HepG2 (cell line): ENCODE measurements at regions not wholly inside any gene's neighbourhood (a gene's known extent, or its start where the extent isn't known, plus 50 kb on each side); places are given as distances from the start of the nearest gene placed in this dataset.

Experiments used
- ATAC-seq: fragments of 200-7000 bp; cut with Tn5 transposase; 3 replicates; pipeline ENCODE4 v1.9.1; 2020; ENCODE audit warnings: mild to moderate bottlenecking, moderate library complexity
- BruUV-seq: library from RNA; stranded (reverse); fragments of 400-500 nt; replicated peaks from 2 replicates; lab custom pipeline; 2021; lab: Mats Ljungman, UMichigan
- CTCF ChIA-PET: fragments of 300-600 bp; formaldehyde crosslinking; extraction: SDS; loops from one replicate; lab custom pipeline; 2021; ENCODE audit warnings: low total read pairs, inconsistent platforms, low intra/inter-chr PET ratio; lab: Yijun Ruan, JAX
- POLR2A ChIA-PET: fragments of 350-600 bp; sonication (Branson Sonifier 250); formaldehyde crosslinking; loops from one replicate; lab custom pipeline; 2020; ENCODE audit warnings: antibody characterized with exemption, inconsistent platforms; lab: Yijun Ruan, JAX
- DNase-seq: peaks from one replicate; pipeline ENCODE4 v3.0.0-alpha.2; 2015; ENCODE audit warnings: low spot score
- FAIRE-seq: peaks from 3 replicates; lab custom pipeline; 2011; peaks lifted over from hg19 to GRCh38; lab: Jason Lieb, UNC
- H2AFZ ChIP-seq: one replicate; pipeline ENCODE4 v1.6.1; 2011; ENCODE audit warnings: low read length, inconsistent platforms
- H3K27ac ChIP-seq: fragments of 300-600 bp; 3 replicates; pipeline ENCODE4 v1.8.0; 2011; ENCODE audit warnings: mixed run types, mild to moderate bottlenecking, mixed read lengths, low read length, inconsistent platforms; ENCODE audit not compliant: insufficient read depth; ENCODE audit errors: extremely low read length
- H3K27me3 ChIP-seq, 2 experiments: fragments of 200-600 bp in 1 of 2; 2 replicates in 1 of 2; 3 replicates in 1 of 2; pipeline versions ENCODE4 v1.6.0 to v1.8.0; 2011; ENCODE audit warnings: low read length in 2 of 2, mild to moderate bottlenecking in 2 of 2, moderate library complexity in 2 of 2, inconsistent platforms in 1 of 2; ENCODE audit not compliant: insufficient read depth in 2 of 2, control insufficient read depth in 1 of 2
- H3K36me3 ChIP-seq, 2 experiments: fragments of 200-600 bp in 1 of 2; replicated peaks in 1 of 2; 2 replicates in 1 of 2; 3 replicates in 1 of 2; pipeline versions ENCODE4 v1.5.1 to v1.8.0; 2011; ENCODE audit warnings: low read length in 2 of 2, inconsistent platforms in 1 of 2; ENCODE audit not compliant: insufficient read depth in 2 of 2, control insufficient read depth in 1 of 2
- H3K4me1 ChIP-seq: 2 replicates; pipeline ENCODE4 v1.5.1; 2012; ENCODE audit warnings: low read length, inconsistent platforms; ENCODE audit not compliant: insufficient read depth
- H3K4me2 ChIP-seq: 2 replicates; pipeline ENCODE4 v1.6.0; 2011; ENCODE audit warnings: low read depth, low read length, inconsistent platforms
- H3K4me3 ChIP-seq, 3 experiments: fragments of 200-600 bp in 1 of 3; sonication (generic), shearing (Covaris generic) in 1 of 3; replicated peaks in 1 of 3; 2 replicates each; pipeline ENCODE4 v1.5.1; 2011 to 2016; ENCODE audit warnings: low read length in 3 of 3, inconsistent platforms in 2 of 3, low read depth in 2 of 3, mild to moderate bottlenecking in 2 of 3, control low read depth in 1 of 3, mixed read lengths in 1 of 3; ENCODE audit not compliant: insufficient read depth in 1 of 3
- H3K79me2 ChIP-seq: one replicate; pipeline ENCODE4 v1.6.1; 2011; ENCODE audit warnings: low read length, inconsistent platforms; ENCODE audit not compliant: insufficient read depth
- H3K9ac ChIP-seq: 2 replicates; pipeline ENCODE4 v1.6.0; 2011; ENCODE audit warnings: mild to moderate bottlenecking, low read depth, low read length, inconsistent platforms; ENCODE audit not compliant: insufficient read depth
- H3K9me3 ChIP-seq: 2 replicates; pipeline ENCODE4 v1.5.1; 2012; ENCODE audit warnings: mild to moderate bottlenecking, low read length
- H4K20me1 ChIP-seq: 2 replicates; pipeline ENCODE4 v1.6.0; 2011; ENCODE audit warnings: inconsistent platforms, mild to moderate bottlenecking, low read length, moderate library complexity; ENCODE audit not compliant: insufficient read depth
- AGO1 ChIP-seq: fragments of 200-400 bp; formaldehyde crosslinking; IDR thresholded peaks from 2 replicates; pipeline ENCODE4 v1.6.1; 2017; ENCODE audit warnings: mild to moderate bottlenecking, low read depth, low read length, moderate library complexity; ENCODE audit not compliant: poor library complexity, severe bottlenecking
- GLI4 ChIP-seq: sonication (generic); formaldehyde crosslinking; IDR thresholded peaks from 2 replicates; pipeline ENCODE4 v1.5.1; 2020; ENCODE audit warnings: missing genetic modification reagents, mild to moderate bottlenecking, moderate library complexity, borderline replicate concordance
- GZF1 ChIP-seq: sonication (generic); formaldehyde crosslinking; IDR thresholded peaks from 2 replicates; pipeline ENCODE4 v1.5.1; 2020; ENCODE audit warnings: mild to moderate bottlenecking, missing genetic modification reagents
- JARID2 ChIP-seq: sonication (generic); formaldehyde crosslinking; IDR thresholded peaks from 2 replicates; pipeline ENCODE4 v1.8.1; 2023; ENCODE audit warnings: missing genetic modification reagents, inconsistent platforms; ENCODE audit not compliant: insufficient replicate concordance
- LCORL ChIP-seq, 2 experiments: fragments of 450-650 bp in 1 of 2; sonication (generic) in 1 of 2; formaldehyde crosslinking in 1 of 2; IDR thresholded peaks; 2 replicates each; pipeline versions ENCODE4 v1.5.0 to v1.6.1; 2017 to 2020; ENCODE audit warnings: antibody characterized with exemption in 1 of 2, missing genetic modification reagents in 1 of 2
- NFATC3 ChIP-seq: sonication (generic); formaldehyde crosslinking; IDR thresholded peaks from 2 replicates; pipeline ENCODE4 v1.5.1; 2020; ENCODE audit warnings: mild to moderate bottlenecking, missing genetic modification reagents
- PRMT3 ChIP-seq: sonication (generic); formaldehyde crosslinking; IDR thresholded peaks from 2 replicates; pipeline ENCODE4 v1.8.1; 2022; ENCODE audit warnings: low read depth, mild to moderate bottlenecking, moderate library complexity, missing genetic modification reagents, borderline replicate concordance
- RORA ChIP-seq: sonication (generic); formaldehyde crosslinking; IDR thresholded peaks from 2 replicates; pipeline ENCODE4 v1.5.0; 2020; ENCODE audit warnings: mild to moderate bottlenecking, missing genetic modification reagents, moderate library complexity
- SMC3 ChIP-seq: IDR thresholded peaks from 2 replicates; pipeline ENCODE4 v1.6.1; 2011; ENCODE audit warnings: low read length, improper control_type of control experiment
- SP5 ChIP-seq: IDR thresholded peaks from 2 replicates; pipeline ENCODE4 v1.6.1; 2016; ENCODE audit warnings: low read depth, borderline replicate concordance
- SYNCRIP ChIP-seq: fragments of 200-400 bp; formaldehyde crosslinking; IDR thresholded peaks from 2 replicates; pipeline ENCODE4 v1.6.1; 2018; ENCODE audit warnings: mild to moderate bottlenecking, low read depth, low read length; ENCODE audit not compliant: insufficient read depth
- TBX2 ChIP-seq: sonication (generic); formaldehyde crosslinking; IDR thresholded peaks from 2 replicates; pipeline ENCODE4 v1.5.0; 2020; ENCODE audit warnings: missing genetic modification reagents, mild to moderate bottlenecking, borderline replicate concordance
- ZFP62 ChIP-seq: sonication (generic); formaldehyde crosslinking; IDR thresholded peaks from 2 replicates; pipeline ENCODE4 v1.4.0; 2020; ENCODE audit warnings: missing genetic modification reagents
- ZNF326 ChIP-seq: sonication (generic); formaldehyde crosslinking; IDR thresholded peaks from 2 replicates; pipeline ENCODE4 v1.4.0; 2020; ENCODE audit warnings: missing genetic modification reagents, borderline replicate concordance
- ZNF556 ChIP-seq: sonication (generic); formaldehyde crosslinking; IDR thresholded peaks from 2 replicates; pipeline ENCODE4 v1.4.0; 2020; ENCODE audit warnings: mild to moderate bottlenecking, missing genetic modification reagents, borderline replicate concordance
- ZNF570 ChIP-seq: sonication (generic); formaldehyde crosslinking; IDR thresholded peaks from 2 replicates; pipeline ENCODE4 v1.4.0; 2020; ENCODE audit warnings: mild to moderate bottlenecking, missing genetic modification reagents, borderline replicate concordance
- ZNF660 ChIP-seq: sonication (generic); formaldehyde crosslinking; IDR thresholded peaks from 2 replicates; pipeline ENCODE4 v1.5.1; 2020; ENCODE audit warnings: mild to moderate bottlenecking, low read depth, missing genetic modification reagents, borderline replicate concordance
- ZSCAN9 ChIP-seq: IDR thresholded peaks from 2 replicates; pipeline ENCODE4 v1.6.1; 2016; ENCODE audit warnings: borderline replicate concordance
- WGBS: methylation state at CpG from one replicate; pipeline ENCODE4 v1.1.6; 2017; ENCODE audit warnings: low lambda C conversion rate; 5-methylcytosine and 5-hydroxymethylcytosine counted together
- in situ Hi-C: cut with HindIII; loops from 2 replicates; pipeline ENCODE4 v1.10.0; 2017; ENCODE audit warnings: low pct_unique_long_range_greater_than_20kb; ENCODE audit not compliant: extremely low pct_ligation_motif_present
- intact Hi-C: fragments of 100-400 bp; cut with micrococcal nuclease; formaldehyde crosslinking; loops from one replicate; pipeline ENCODE4 v1.10.0; 2022; ENCODE audit not compliant: unreplicated experiment
- TF ChIP-seq, protein P1 (sequence below): fragments of 450-650 bp; IDR thresholded peaks from 2 replicates; pipeline ENCODE4 v1.6.1; 2017; ENCODE audit warnings: mild to moderate bottlenecking

DNA sequence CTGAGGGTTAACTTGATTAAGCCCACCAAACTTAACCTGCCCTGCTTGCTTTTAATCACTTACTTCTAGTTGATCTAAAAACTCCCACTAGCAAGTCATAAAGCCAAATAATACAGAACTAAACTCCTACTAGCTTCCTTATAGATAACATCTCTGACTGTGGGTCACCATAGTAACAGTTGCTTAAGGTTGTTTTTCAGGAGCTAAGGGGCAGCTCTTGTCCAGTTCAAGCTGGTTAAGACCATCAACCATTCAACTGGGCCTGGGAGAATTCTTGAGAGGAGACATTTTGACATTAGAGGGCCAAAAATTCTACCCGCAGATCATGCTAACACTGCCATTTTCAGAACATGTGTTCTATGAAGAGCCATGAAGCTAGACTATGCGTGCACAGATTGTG lies 67.0 kb downstream of the UCHL1 start:
- intact Hi-C loops, result no loop called here
- Histone ChIP-seq H4K20me1 (no peaks in the 10 kb centered on the region), H3K4me1 (peaks cover 9% of the 10 kb centered on the region; the same call in 1 of the 2 replicates), H3K79me2 (no peaks in the 10 kb centered on the region), H2AFZ (no peak overlapping the region), H3K9me3 (no peaks in the 10 kb centered on the region), H3K9ac (no peak overlapping the region), H3K4me3 (no peak overlapping the region), H3K4me2 (no peak overlapping the region), H3K27me3 (no peaks in the 10 kb centered on the region), H3K27ac (no peak overlapping the region), H3K36me3 (no peaks in the 10 kb centered on the region)
- ATAC-seq (no peak), DNase-seq (no peak), FAIRE-seq (no peak)
- ChIA-PET POLR2A (no interaction called here), CTCF (no interaction called here)
- TF ChIP-seq SYNCRIP, result no peak
- no peak for TF ChIP-seq ZNF660 (CRISPR knock-in tag)
- TF ChIP-seq ZFP62 (CRISPR knock-in tag), result no peak
- TF ChIP-seq, protein P1, sequence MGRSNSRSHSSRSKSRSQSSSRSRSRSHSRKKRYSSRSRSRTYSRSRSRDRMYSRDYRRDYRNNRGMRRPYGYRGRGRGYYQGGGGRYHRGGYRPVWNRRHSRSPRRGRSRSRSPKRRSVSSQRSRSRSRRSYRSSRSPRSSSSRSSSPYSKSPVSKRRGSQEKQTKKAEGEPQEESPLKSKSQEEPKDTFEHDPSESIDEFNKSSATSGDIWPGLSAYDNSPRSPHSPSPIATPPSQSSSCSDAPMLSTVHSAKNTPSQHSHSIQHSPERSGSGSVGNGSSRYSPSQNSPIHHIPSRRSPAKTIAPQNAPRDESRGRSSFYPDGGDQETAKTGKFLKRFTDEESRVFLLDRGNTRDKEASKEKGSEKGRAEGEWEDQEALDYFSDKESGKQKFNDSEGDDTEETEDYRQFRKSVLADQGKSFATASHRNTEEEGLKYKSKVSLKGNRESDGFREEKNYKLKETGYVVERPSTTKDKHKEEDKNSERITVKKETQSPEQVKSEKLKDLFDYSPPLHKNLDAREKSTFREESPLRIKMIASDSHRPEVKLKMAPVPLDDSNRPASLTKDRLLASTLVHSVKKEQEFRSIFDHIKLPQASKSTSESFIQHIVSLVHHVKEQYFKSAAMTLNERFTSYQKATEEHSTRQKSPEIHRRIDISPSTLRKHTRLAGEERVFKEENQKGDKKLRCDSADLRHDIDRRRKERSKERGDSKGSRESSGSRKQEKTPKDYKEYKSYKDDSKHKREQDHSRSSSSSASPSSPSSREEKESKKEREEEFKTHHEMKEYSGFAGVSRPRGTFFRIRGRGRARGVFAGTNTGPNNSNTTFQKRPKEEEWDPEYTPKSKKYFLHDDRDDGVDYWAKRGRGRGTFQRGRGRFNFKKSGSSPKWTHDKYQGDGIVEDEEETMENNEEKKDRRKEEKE, result no peak
- TF ChIP-seq ZNF570 (CRISPR knock-in tag), result no peak
- TF ChIP-seq SMC3, result no peak
- no peak for TF ChIP-seq SP5 (CRISPR knock-in tag)
- no peak for TF ChIP-seq TBX2 (CRISPR knock-in tag)
- TF ChIP-seq NFATC3 (CRISPR knock-in tag), result no peak
- TF ChIP-seq RORA (CRISPR knock-in tag), result no peak
- no peak for TF ChIP-seq GLI4 (CRISPR knock-in tag)
- TF ChIP-seq PRMT3 (CRISPR knock-in tag), result no peak
- TF ChIP-seq ZSCAN9 (CRISPR knock-in tag), result no peak
- no peak for TF ChIP-seq JARID2 (CRISPR knock-in tag)
- no peak for TF ChIP-seq AGO1
- no peak for TF ChIP-seq LCORL (IDR thresholded peaks at IDR 0.05)
- TF ChIP-seq LCORL (CRISPR knock-in tag; IDR thresholded peaks at IDR 0.05), result no peak
- TF ChIP-seq ZNF556 (CRISPR knock-in tag), result no peak
- no peak for TF ChIP-seq ZNF326 (CRISPR knock-in tag)
- TF ChIP-seq GZF1 (CRISPR knock-in tag), result no peak
- 68% methylated on average over 2 of the region's 2 CpGs for WGBS
- in situ Hi-C loops, result no loop called here
- BruUV-seq, result no TSS peak
